ENCODE measurements at regions not wholly inside any gene's neighbourhood (a gene's known extent, or its start where the extent isn't known, plus 50 kb on each side); places are given as distances from the start of the nearest gene placed in this dataset.

GRCh38 chr9:14511452-14511851 lies 181.8 kb downstream of the ZDHHC21 start:
- ChIA-PET CTCF (no interaction called here), POLR2A (no interaction called here)
- TF ChIP-seq ZNF747 (tag by site-specific recombination; IDR thresholded peaks at IDR 0.05) (no peak), KLF1 (tag by site-specific recombination; IDR thresholded peaks at IDR 0.05) (no peak), ZNF510 (tag by site-specific recombination; IDR thresholded peaks at IDR 0.05; ENCODE audit: insufficient replicate concordance) (no peak), ZNF280C (tag by site-specific recombination; IDR thresholded peaks at IDR 0.05) (no peak), PRDM4 (tag by site-specific recombination; IDR thresholded peaks at IDR 0.05) (no peak), ZNF155 (tag by site-specific recombination; IDR thresholded peaks at IDR 0.05) (no peak), ZBTB10 (tag by site-specific recombination; IDR thresholded peaks at IDR 0.05) (no peak), ZFP69B (tag by site-specific recombination; IDR thresholded peaks at IDR 0.05) (no peak), ZNF639 (tag by site-specific recombination; IDR thresholded peaks at IDR 0.05) (no peak), TSHZ1 (tag by site-specific recombination; IDR thresholded peaks at IDR 0.05; ENCODE audit: borderline replicate concordance) (no peak), GLIS2 (tag by site-specific recombination; IDR thresholded peaks at IDR 0.05) (no peak), ZNF292 (tag by site-specific recombination; IDR thresholded peaks at IDR 0.05; ENCODE audit: borderline replicate concordance, low read depth) (no peak)
- Histone ChIP-seq H3K4me1 (ENCODE audit: control insufficient read depth, insufficient read depth, low read length) (no peaks in the 10 kb centered on the region), H3K9me3 (ENCODE audit: control insufficient read depth, insufficient read depth, low read depth, low read length) (no peaks in the 10 kb centered on the region), H3K27ac (ENCODE audit: extremely low read depth, low read depth, low read length) (no peak overlapping the region), H3K4me3 (ENCODE audit: low read depth, low read length) (no peak overlapping the region), H3K36me3 (ENCODE audit: control insufficient read depth in 2 of 2, insufficient read depth in 1 of 2, low read length in 2 of 2) (no peaks in the 10 kb centered on the region)

- no peaks in the 10 kb centered on the region for H3K4me1 ChIP-seq (ENCODE audit: control insufficient read depth, insufficient read depth, low read length)
- TF ChIP-seq ZNF114 (tag by site-specific recombination; IDR thresholded peaks at IDR 0.05) = no peak
- TF ChIP-seq ZNF274 (IDR thresholded peaks at IDR 0.05; ENCODE audit: low read length) = no peak
- no peak for TF ChIP-seq ZNF274 (tag by site-specific recombination; IDR thresholded peaks at IDR 0.05; ENCODE audit: borderline replicate concordance)
- TF ChIP-seq ZNF664 (tag by site-specific recombination; IDR thresholded peaks at IDR 0.05) = no peak
- no peak for TF ChIP-seq ZNF660 (tag by site-specific recombination; IDR thresholded peaks at IDR 0.05)
- no peaks in the 10 kb centered on the region for H3K36me3 ChIP-seq (ENCODE audit: control insufficient read depth in 2 of 2, insufficient read depth in 1 of 2, low read length in 2 of 2)
- CTCF ChIA-PET = no interaction called here
- no peak overlapping the region for H3K27ac ChIP-seq (ENCODE audit: extremely low read depth, low read depth, low read length)
- H3K9me3 ChIP-seq (ENCODE audit: control insufficient read depth, insufficient read depth, low read depth, low read length) = no peaks in the 10 kb centered on the region
- POLR2A ChIA-PET = no interaction called here
- H3K4me3 ChIP-seq (ENCODE audit: low read depth, low read length) = no peak overlapping the region
Observed at GRCh38 chr9:14508884-14509283, 184.3 kb downstream of the ZDHHC21 start.
